ENCODE measurements at regions not wholly inside any gene's neighbourhood (a gene's known extent, or its start where the extent isn't known, plus 50 kb on each side); places are given as distances from the start of the nearest gene placed in this dataset.

DNA sequence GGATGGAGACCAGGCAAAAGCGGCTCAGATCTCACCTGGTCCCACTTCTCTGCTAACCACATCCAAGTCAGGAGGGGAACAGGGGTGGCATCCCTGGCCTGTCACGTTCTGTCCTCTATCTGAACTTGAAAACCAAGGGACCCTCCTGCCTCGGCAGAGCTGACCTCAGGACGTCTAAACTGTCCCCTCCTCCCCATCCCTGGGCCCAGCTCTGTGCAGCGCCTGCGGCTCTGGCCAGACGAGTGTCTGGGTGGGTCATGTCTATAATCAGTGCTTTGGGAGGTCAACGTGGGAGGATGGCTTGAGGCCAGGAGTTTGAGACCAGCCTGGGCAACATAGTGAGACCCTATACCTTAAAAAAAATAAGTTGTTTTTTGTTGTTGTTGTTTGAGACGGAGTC lies 70.0 kb upstream of the ZNF479 start:
- POLR2A ChIA-PET (ENCODE audit: partially characterized antibody): no interaction called here
- H3K79me1 ChIP-seq (ENCODE audit: low read depth, low read length): no peaks in the 10 kb centered on the region
- no peak overlapping the region for H4K8ac ChIP-seq (ENCODE audit: extremely low read depth, insufficient read depth, low read length)
- TF ChIP-seq CBX5 (IDR thresholded peaks at IDR 0.05; ENCODE audit: low read depth, low read length): no peak
- TF ChIP-seq EZH2 (IDR thresholded peaks at IDR 0.05; ENCODE audit: low read depth, low read length, severe bottlenecking): no peak
- no peak for TF ChIP-seq SP4 (IDR thresholded peaks at IDR 0.05; ENCODE audit: low read length)
- TF ChIP-seq MAFK (IDR thresholded peaks at IDR 0.05; ENCODE audit: low read depth, low read length): no peak
- TF ChIP-seq SIN3A (conservative IDR thresholded peaks at IDR 0.05 in 1 of 2, IDR thresholded peaks at IDR 0.05 in 1 of 2; ENCODE audit: low read depth in 1 of 2, low read length in 2 of 2): no peak
- TF ChIP-seq NRF1 (IDR thresholded peaks at IDR 0.05; ENCODE audit: low read depth, low read length): no peak
- no peak for TF ChIP-seq CEBPB (IDR thresholded peaks at IDR 0.05; ENCODE audit: low read depth, low read length)
- TF ChIP-seq MAX (IDR thresholded peaks at IDR 0.05): no peak
- TF ChIP-seq TEAD4 (IDR thresholded peaks at IDR 0.05; ENCODE audit: low read depth, low read length): no peak
- TF ChIP-seq ATF3 (IDR thresholded peaks at IDR 0.05; ENCODE audit: insufficient read depth, low read depth, low read length): no peak
- no peak for TF ChIP-seq CHD1 (IDR thresholded peaks at IDR 0.05; ENCODE audit: low read depth, low read length)
- no peak for TF ChIP-seq CHD2 (IDR thresholded peaks at IDR 0.05; ENCODE audit: low read length)
- no peak for TF ChIP-seq SAP30 (IDR thresholded peaks at IDR 0.05; ENCODE audit: insufficient read depth, insufficient replicate concordance, low read length)
- TF ChIP-seq BACH1 (IDR thresholded peaks at IDR 0.05; ENCODE audit: low read length): no peak
- TF ChIP-seq RXRA (IDR thresholded peaks at IDR 0.05; ENCODE audit: insufficient read depth, low read depth, low read length): no peak

More for the DNA sequence above, 70.0 kb upstream of the ZNF479 start:
- Histone ChIP-seq H2BK5ac (ENCODE audit: low read depth, low read length) (no peak overlapping the region), H2AK5ac (ENCODE audit: low read depth, low read length) (no peak overlapping the region), H2BK15ac (ENCODE audit: low read length) (no peak overlapping the region), H4K20me1 (replicated peaks in 1 of 2; ENCODE audit: control insufficient read depth in 1 of 2, insufficient read depth in 2 of 2, low read length in 2 of 2) (no peaks in the 10 kb centered on the region), H4K91ac (replicated peaks; ENCODE audit: insufficient read length, low read length) (no peak overlapping the region), H2BK20ac (ENCODE audit: low read length) (no peak overlapping the region), H3K27ac (ENCODE audit: low read depth, low read length) (no peak overlapping the region), H3K56ac (replicated peaks; ENCODE audit: insufficient read length, low read depth, low read length) (no peak overlapping the region), H2AFZ (ENCODE audit: low read length) (no peak overlapping the region), H3K4me3 (ENCODE audit: extremely low read depth in 1 of 4, insufficient read depth in 2 of 4, low read depth in 3 of 4, low read length in 4 of 4) (no peak overlapping the region), H4K5ac (ENCODE audit: insufficient read length, low read depth, low read length) (no peak overlapping the region), H3K18ac (ENCODE audit: extremely low read depth, low read length) (no peak overlapping the region), H3K27me3 (replicated peaks in 1 of 4; ENCODE audit: control insufficient read depth in 3 of 4, extremely low read depth in 1 of 4, insufficient read depth in 3 of 4, low read length in 3 of 4) (no peaks in the 10 kb centered on the region), H3K14ac (ENCODE audit: insufficient read length) (no peak overlapping the region), H2BK12ac (ENCODE audit: low read depth, low read length) (no peak overlapping the region), H3K36me3 (ENCODE audit: control insufficient read depth in 2 of 4, insufficient read depth in 4 of 4, low read length in 3 of 4) (no peaks in the 10 kb centered on the region), H3K23me2 (ENCODE audit: low read depth, low read length) (no peaks in the 10 kb centered on the region), H3K4me1 (replicated peaks in 1 of 4; ENCODE audit: control insufficient read depth in 3 of 4, insufficient read depth in 4 of 4, low read length in 3 of 4) (no peaks in the 10 kb centered on the region), H3K4me2 (ENCODE audit: insufficient read depth in 1 of 2, low read depth in 2 of 2, low read length in 2 of 2) (no peak overlapping the region), H2BK120ac (replicated peaks; ENCODE audit: low read depth, low read length) (no peak overlapping the region), H3K23ac (ENCODE audit: insufficient read length) (no peak overlapping the region), H3K79me2 (ENCODE audit: control insufficient read depth in 1 of 2, insufficient read depth in 2 of 2, low read length in 2 of 2) (no peaks in the 10 kb centered on the region), H3K9me3 (ENCODE audit: insufficient read depth in 2 of 2, low read depth in 1 of 2, low read length in 1 of 2) (peaks cover 47 to 68% of the 10 kb centered on the region in 2 experiments), H3K4ac (replicated peaks; ENCODE audit: insufficient read length, low read depth, low read length) (no peak overlapping the region), H3K9ac (replicated peaks in 1 of 4; ENCODE audit: extremely low read depth in 1 of 4, low read depth in 3 of 4, low read length in 3 of 4) (no peak overlapping the region)
- CTCF ChIA-PET (ENCODE audit: partially characterized antibody): no interaction called here
- no peak for DNase-seq (ENCODE audit: low read depth in 1 of 2, low spot score in 2 of 2)
- no peak for FAIRE-seq
- 86% methylated on average over 8 of the region's 9 CpGs; no CpG with 5 or more reads in 1 of the 2 experiments for WGBS, 2 experiments (ENCODE audit: extremely low coverage in 1 of 2, insufficient coverage in 1 of 2, insufficient read length in 1 of 2, insufficient replicate concordance in 2 of 2, low coverage in 1 of 2, low lambda C conversion rate in 2 of 2, missing lambda C conversion rate in 1 of 2)

Data from H1 (cell line).